CD4-positive, alpha-beta T cell (primary cell): ENCODE measurements at regions not wholly inside any gene's neighbourhood (a gene's known extent, or its start where the extent isn't known, plus 50 kb on each side); places are given as distances from the start of the nearest gene placed in this dataset.

Experiments
- ATAC-seq: fragments of 200-7000 bp; cut with Tn5 transposase; one replicate; pipeline ENCODE4 v1.10.0; 2022; ENCODE audit warnings: mild to moderate bottlenecking; ENCODE audit not compliant: poor library complexity
- CTCF ChIA-PET: fragments of 350-600 bp; sonication (Branson Sonifier 250); formaldehyde crosslinking; loops from one replicate; lab custom pipeline; 2021; ENCODE audit warnings: antibody characterized with exemption, inconsistent platforms; lab: Charles Lee
- POLR2A ChIA-PET: fragments of 350-600 bp; sonication (Branson Sonifier 250); formaldehyde crosslinking; loops from one replicate; lab custom pipeline; 2021; ENCODE audit warnings: antibody characterized with exemption, inconsistent platforms; lab: Charles Lee
- DNase-seq, 14 experiments: peaks; one replicate each; pipeline ENCODE4 v3.0.0-alpha.2; 2013 to 2020; ENCODE audit warnings: mixed read lengths in 2 of 14
- H3K27ac ChIP-seq, 2 donors: one replicate each; pipeline versions ENCODE4 v1.5.1 to v1.7.0; 2013; ENCODE audit warnings: low read length in 2 of 2, low read depth in 1 of 2, mild to moderate bottlenecking in 1 of 2
- H3K27me3 ChIP-seq, 2 experiments: 1 replicate in 1 of 2; 2 replicates in 1 of 2; pipeline versions ENCODE4 v1.6.1 to v1.7.0; 2013; ENCODE audit warnings: low read length in 2 of 2, control low read depth in 1 of 2, mild to moderate bottlenecking in 1 of 2, moderate library complexity in 1 of 2; ENCODE audit not compliant: insufficient read depth in 2 of 2, control insufficient read depth in 1 of 2
- H3K36me3 ChIP-seq: one replicate; pipeline ENCODE4 v1.6.1; 2013; ENCODE audit warnings: low read length, control low read depth; ENCODE audit not compliant: insufficient read depth
- H3K4me1 ChIP-seq: one replicate; pipeline ENCODE4 v1.6.1; 2013; ENCODE audit warnings: low read length, control low read depth; ENCODE audit not compliant: insufficient read depth
- H3K4me3 ChIP-seq: one replicate; pipeline ENCODE4 v1.5.1; 2013; ENCODE audit warnings: mild to moderate bottlenecking, low read length, moderate library complexity
- H3K9me3 ChIP-seq, 2 experiments: 1 replicate in 1 of 2; 2 replicates in 1 of 2; pipeline versions ENCODE4 v1.6.1 to v1.7.0; 2013; ENCODE audit warnings: low read length in 2 of 2, mild to moderate bottlenecking in 2 of 2, control low read depth in 1 of 2, moderate library complexity in 1 of 2; ENCODE audit not compliant: control insufficient read depth in 1 of 2, insufficient read depth in 1 of 2
- H3K27ac Mint-ChIP-seq: one replicate; pipeline ENCODE4 v1.8.0; 2020; ENCODE audit warnings: mixed read lengths
- H3K27me3 Mint-ChIP-seq: one replicate; pipeline ENCODE4 v1.8.0; 2021; ENCODE audit warnings: mixed read lengths
- H3K36me3 Mint-ChIP-seq: one replicate; pipeline ENCODE4 v1.8.0; 2021; ENCODE audit warnings: low read depth, mixed read lengths
- H3K4me1 Mint-ChIP-seq: one replicate; pipeline ENCODE4 v1.8.0; 2021; ENCODE audit warnings: low read depth, mixed read lengths
- H3K4me3 Mint-ChIP-seq: one replicate; pipeline ENCODE4 v1.8.0; 2020; ENCODE audit warnings: mild to moderate bottlenecking, mixed read lengths
- H3K9me3 Mint-ChIP-seq: one replicate; pipeline ENCODE4 v1.8.0; 2020; ENCODE audit warnings: mixed read lengths
- intact Hi-C, 2 experiments: fragments of 100-400 bp; cut with DNase I in 1 of 2; cut with micrococcal nuclease in 1 of 2; formaldehyde crosslinking; loops; one replicate each; pipeline versions ENCODE4 v1.15.1 to v1.9.0; 2023 to 2025; cut with DNase I, micrococcal nuclease
- TF ChIP-seq, protein P1 (sequence below): fragments of 200-600 bp; IDR thresholded peaks from one replicate; pipeline ENCODE4 v1.8.0; 2022; ENCODE audit warnings: antibody characterized with exemption, mild to moderate bottlenecking

DNA sequence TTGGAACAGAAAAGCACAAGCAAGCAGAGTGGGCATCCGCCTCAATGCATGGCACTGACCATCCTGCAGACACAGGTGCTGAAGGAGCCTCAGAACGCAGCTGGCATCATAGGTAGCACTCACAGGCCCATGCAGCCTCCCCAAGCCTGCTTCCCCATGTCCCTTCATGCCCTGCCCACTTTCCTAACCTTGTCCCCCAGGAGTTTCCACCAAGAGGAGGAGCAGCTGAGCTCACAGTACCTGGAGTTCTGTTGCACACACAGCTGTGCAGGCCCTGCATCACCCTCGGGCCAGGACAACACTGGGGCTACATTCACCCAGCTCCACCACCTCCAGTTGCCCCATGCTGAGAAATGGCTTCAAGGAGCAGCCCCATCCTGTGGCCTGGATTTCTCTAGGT is 83.4 kb downstream of the SETD4 start:
- peaks cover 6% of the 10 kb centered on the region for H3K9me3 Mint-ChIP-seq
- H3K9me3 ChIP-seq: peaks cover 3 to 5% of the 10 kb centered on the region in 2 experiments
- H3K27ac ChIP-seq: no peak overlapping the region

DNA sequence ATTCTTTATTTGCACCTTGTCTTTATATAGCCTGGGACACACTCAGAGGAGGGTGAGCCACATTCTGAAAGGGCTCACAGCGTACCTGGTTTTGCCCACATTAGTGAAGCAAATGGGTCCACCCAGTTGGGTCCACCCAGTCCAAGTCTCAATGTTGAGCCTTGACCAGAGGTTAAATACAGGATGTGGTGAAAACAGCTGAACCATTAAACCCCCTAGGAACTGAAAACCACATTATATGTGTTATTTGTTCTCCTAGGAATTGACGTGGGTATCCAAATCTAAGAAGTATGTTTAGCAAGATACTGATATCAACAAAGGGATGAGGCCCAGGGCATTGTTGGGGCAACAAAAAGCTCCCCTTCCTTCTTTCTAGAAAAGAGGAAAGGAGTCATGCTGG is 83.8 kb downstream of the SETD4 start:
- H3K27me3 ChIP-seq: peaks cover 0 to 8% of the 10 kb centered on the region in 2 experiments
- intact Hi-C loops: no loop called here
- CTCF ChIA-PET: no interaction called here

More for the DNA sequence above, 83.4 kb downstream of the SETD4 start:
- TF ChIP-seq, protein P1, sequence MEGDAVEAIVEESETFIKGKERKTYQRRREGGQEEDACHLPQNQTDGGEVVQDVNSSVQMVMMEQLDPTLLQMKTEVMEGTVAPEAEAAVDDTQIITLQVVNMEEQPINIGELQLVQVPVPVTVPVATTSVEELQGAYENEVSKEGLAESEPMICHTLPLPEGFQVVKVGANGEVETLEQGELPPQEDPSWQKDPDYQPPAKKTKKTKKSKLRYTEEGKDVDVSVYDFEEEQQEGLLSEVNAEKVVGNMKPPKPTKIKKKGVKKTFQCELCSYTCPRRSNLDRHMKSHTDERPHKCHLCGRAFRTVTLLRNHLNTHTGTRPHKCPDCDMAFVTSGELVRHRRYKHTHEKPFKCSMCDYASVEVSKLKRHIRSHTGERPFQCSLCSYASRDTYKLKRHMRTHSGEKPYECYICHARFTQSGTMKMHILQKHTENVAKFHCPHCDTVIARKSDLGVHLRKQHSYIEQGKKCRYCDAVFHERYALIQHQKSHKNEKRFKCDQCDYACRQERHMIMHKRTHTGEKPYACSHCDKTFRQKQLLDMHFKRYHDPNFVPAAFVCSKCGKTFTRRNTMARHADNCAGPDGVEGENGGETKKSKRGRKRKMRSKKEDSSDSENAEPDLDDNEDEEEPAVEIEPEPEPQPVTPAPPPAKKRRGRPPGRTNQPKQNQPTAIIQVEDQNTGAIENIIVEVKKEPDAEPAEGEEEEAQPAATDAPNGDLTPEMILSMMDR: no peak
- Histone ChIP-seq H3K4me1 (no peaks in the 10 kb centered on the region), H3K4me3 (no peak overlapping the region), H3K36me3 (no peaks in the 10 kb centered on the region), H3K27me3 (peaks cover 0 to 13% of the 10 kb centered on the region in 2 experiments)
- H3K27ac Mint-ChIP-seq: no peak overlapping the region
- no peak for DNase-seq
- intact Hi-C loops: no loop called here
- no peak overlapping the region for H3K4me3 Mint-ChIP-seq
- no peak for ATAC-seq
- no peaks in the 10 kb centered on the region for H3K36me3 Mint-ChIP-seq
- POLR2A ChIA-PET: no interaction called here
- H3K4me1 Mint-ChIP-seq: no peaks in the 10 kb centered on the region
- CTCF ChIA-PET: no interaction called here
- peaks cover 33% of the 10 kb centered on the region for H3K27me3 Mint-ChIP-seq

DNA sequence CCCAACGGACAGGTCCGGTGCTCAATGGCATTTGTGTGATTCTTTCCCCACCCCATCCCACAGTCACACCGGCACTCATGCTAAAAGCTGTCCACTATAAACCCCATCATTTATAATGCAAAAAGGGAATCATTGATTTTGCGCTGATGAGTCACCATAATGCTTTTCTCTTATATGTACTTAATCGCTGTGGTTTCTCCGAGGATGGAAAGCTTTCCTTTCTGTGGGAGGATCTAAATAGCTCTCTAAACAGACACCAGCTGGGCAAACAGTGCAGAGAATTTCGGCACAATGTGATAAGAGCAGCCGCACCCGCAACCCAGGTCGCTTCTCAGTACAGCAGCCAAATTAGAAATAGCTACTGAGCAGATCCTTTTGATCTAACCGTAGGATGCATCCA is 85.6 kb downstream of the SETD4 start:
- no peak overlapping the region for H3K27ac ChIP-seq
- Mint-ChIP-seq H3K27me3 (peaks cover 30% of the 10 kb centered on the region), H3K9me3 (peaks cover 6% of the 10 kb centered on the region), H3K4me3 (no peak overlapping the region), H3K36me3 (no peaks in the 10 kb centered on the region), H3K27ac (no peak overlapping the region), H3K4me1 (no peaks in the 10 kb centered on the region)
- CTCF ChIA-PET: no interaction called here
- H3K4me1 ChIP-seq: no peaks in the 10 kb centered on the region
- no peaks in the 10 kb centered on the region for H3K36me3 ChIP-seq
- TF ChIP-seq, protein P1: no peak
- intact Hi-C loops: no loop called here
- peaks cover 0 to 7% of the 10 kb centered on the region in 2 experiments for H3K27me3 ChIP-seq
- DNase-seq (no peak), ATAC-seq (no peak)
- POLR2A ChIA-PET: no interaction called here
- peaks cover 3 to 5% of the 10 kb centered on the region in 2 experiments for H3K9me3 ChIP-seq
- H3K4me3 ChIP-seq: no peak overlapping the region

More for the DNA sequence above, 83.8 kb downstream of the SETD4 start:
- ATAC-seq (no peak), DNase-seq (no peak)
- POLR2A ChIA-PET: no interaction called here
- no peaks in the 10 kb centered on the region for H3K36me3 Mint-ChIP-seq
- no peak overlapping the region for H3K27ac Mint-ChIP-seq
- no peaks in the 10 kb centered on the region for H3K4me1 Mint-ChIP-seq
- no peak overlapping the region for H3K4me3 Mint-ChIP-seq
- no peak overlapping the region for H3K4me3 ChIP-seq
- H3K9me3 ChIP-seq: peaks cover 3 to 5% of the 10 kb centered on the region in 2 experiments
- H3K4me1 ChIP-seq: no peaks in the 10 kb centered on the region
- TF ChIP-seq, protein P1: no peak
- no peaks in the 10 kb centered on the region for H3K36me3 ChIP-seq
- peaks cover 6% of the 10 kb centered on the region for H3K9me3 Mint-ChIP-seq
- H3K27me3 Mint-ChIP-seq: peaks cover 33% of the 10 kb centered on the region
- H3K27ac ChIP-seq: no peak overlapping the region
